ENCODE measurements at regions not wholly inside any gene's neighbourhood (a gene's known extent, or its start where the extent isn't known, plus 50 kb on each side); places are given as distances from the start of the nearest gene placed in this dataset.

GRCh38 chr11:133694701-133695100 lies 150.6 kb downstream of the SPATA19 start:
- no peak for DNase-seq

GRCh38 chr11:133693110-133693509 lies 152.2 kb downstream of the SPATA19 start:
- DNase-seq, result no peak

GRCh38 chr11:133692126-133692934 lies 153.0 kb downstream of the SPATA19 start:
- DNase-seq, result no peak

- DNase-seq, result no peak
Measured at GRCh38 chr11:133687781-133688180, 155.5 kb upstream of the OPCML start.

- no peak for DNase-seq
Measured at GRCh38 chr11:133681901-133682300, 149.6 kb upstream of the OPCML start.

GRCh38 chr11:133679896-133680295 lies 147.6 kb upstream of the OPCML start:
- no peak for DNase-seq

GRCh38 chr11:133678191-133678590 lies 145.9 kb upstream of the OPCML start:
- no peak for DNase-seq

- no peak for DNase-seq
Measured at GRCh38 chr11:133677387-133677786, 145.1 kb upstream of the OPCML start.

- no peak for DNase-seq
Measured at GRCh38 chr11:133676265-133676664, 144.0 kb upstream of the OPCML start.

GRCh38 chr11:133669371-133670053 lies 137.2 kb upstream of the OPCML start:
- no peak for DNase-seq

GRCh38 chr11:133663135-133663985 lies 131.1 kb upstream of the OPCML start:
- no peak for DNase-seq

GRCh38 chr11:133661846-133662245 lies 129.5 kb upstream of the OPCML start:
- DNase-seq, result no peak

- no peak for DNase-seq
Measured at GRCh38 chr11:133660202-133660568, 127.9 kb upstream of the OPCML start.

GRCh38 chr11:133659538-133660201 lies 127.4 kb upstream of the OPCML start:
- DNase-seq, result no peak

GRCh38 chr11:133657054-133657453 lies 124.8 kb upstream of the OPCML start:
- DNase-seq, result no peak

GRCh38 chr11:133656082-133656635 lies 123.9 kb upstream of the OPCML start:
- no peak for DNase-seq

GRCh38 chr11:133654630-133655212 lies 122.4 kb upstream of the OPCML start:
- DNase-seq, result no peak

GRCh38 chr11:133653336-133653735 lies 121.0 kb upstream of the OPCML start:
- DNase-seq, result no peak

GRCh38 chr11:133650082-133650481 lies 117.8 kb upstream of the OPCML start:
- no peak for DNase-seq

GRCh38 chr11:133649040-133649439 lies 116.7 kb upstream of the OPCML start:
- no peak for DNase-seq

- DNase-seq, result no peak
Measured at GRCh38 chr11:133639408-133639807, 107.1 kb upstream of the OPCML start.

- no peak for DNase-seq
Measured at GRCh38 chr11:133638921-133639320, 106.6 kb upstream of the OPCML start.
